GM18870 (cell line): ENCODE measurements at regions not wholly inside any gene's neighbourhood (a gene's known extent, or its start where the extent isn't known, plus 50 kb on each side); places are given as distances from the start of the nearest gene placed in this dataset.
"Not testable (repeated sequence)": the region's sequence is repeated elsewhere in the genome, so short reads cannot be mapped to it uniquely, and the experiment has no call there.

Experiments
- ATAC-seq: cut with Tn5 transposase; IDR thresholded peaks from one replicate; pipeline ENCODE4 v1.9.1; 2021; ENCODE audit warnings: moderate library complexity; ENCODE audit not compliant: unreplicated experiment

DNA sequence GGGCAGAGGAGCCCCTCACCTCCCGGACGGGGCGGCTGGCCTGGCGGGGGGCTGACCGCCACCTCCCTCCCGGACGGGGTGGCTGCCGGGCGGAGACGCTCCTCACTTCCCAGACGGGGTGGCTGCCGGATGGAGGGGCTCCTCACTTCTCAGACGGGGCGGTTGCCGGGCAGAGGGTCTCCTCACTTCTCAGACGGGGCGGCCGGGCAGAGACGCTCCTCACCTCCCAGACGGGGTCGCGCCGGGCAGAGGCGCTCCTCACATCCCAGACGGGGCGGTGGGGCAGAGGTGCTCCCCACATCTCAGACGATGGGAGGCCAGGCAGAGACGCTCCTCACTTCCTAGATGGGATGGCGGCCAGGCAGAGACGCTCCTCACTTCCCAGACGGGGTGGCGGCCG lies 1615.9 kb upstream of the C9orf72 start:
- not testable (repeated sequence) for ATAC-seq

DNA sequence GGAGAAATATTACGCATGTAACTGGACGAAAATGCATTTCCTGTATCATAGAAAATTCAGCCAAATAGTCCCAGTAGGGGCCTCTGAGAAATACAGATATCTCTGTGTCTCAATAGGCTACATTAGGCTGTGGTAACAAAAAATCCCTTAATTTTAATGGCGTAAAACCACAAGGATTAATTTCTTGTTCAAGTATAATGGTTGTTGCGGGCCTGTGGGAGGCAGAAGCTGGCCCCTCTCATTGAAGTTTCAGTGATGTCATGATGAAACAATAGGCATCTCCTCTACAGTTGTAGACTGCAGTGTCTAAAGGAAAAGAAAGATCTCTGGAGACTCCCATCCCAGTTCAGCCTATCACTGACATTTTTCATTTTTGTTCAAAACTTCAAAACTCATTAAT lies 1625.6 kb upstream of the C9orf72 start:
- ATAC-seq: no peak

DNA sequence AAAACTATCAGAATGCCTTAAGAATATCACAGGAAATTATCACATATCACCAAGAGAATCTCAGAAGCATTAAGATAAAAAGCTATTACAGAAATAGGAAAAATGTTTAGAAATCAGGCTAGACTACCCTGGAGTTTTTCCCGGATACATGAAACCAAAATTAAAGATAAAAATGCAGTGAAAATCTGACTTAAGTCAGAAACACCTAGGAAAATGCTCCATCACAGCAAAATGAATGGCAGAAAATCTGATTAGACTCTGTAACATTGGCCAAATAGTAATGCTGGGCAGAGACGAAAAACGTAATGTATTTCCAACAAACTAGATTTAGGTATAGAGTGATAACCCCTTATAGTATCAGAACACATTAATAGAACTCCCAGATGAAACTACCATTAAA lies 1626.7 kb upstream of the C9orf72 start:
- ATAC-seq: no peak

DNA sequence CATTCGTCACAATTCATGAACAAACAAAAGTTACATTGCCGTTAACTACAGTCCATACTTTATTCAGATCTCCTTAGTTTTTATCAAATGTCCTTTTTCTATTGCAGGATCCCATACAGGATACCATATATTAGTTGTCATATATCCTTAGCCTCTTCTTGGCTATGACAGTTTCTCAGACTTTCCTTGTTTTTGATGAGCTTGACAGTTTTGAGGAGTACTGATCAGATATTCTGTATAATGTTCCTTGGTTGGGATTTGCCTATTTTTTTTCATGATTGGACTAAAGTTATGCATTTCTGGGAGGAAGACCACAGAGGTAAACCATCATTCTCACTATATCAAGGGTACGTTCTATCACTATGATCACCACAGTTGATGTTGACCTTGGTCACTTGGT lies 1627.4 kb upstream of the C9orf72 start:
- no peak for ATAC-seq

DNA sequence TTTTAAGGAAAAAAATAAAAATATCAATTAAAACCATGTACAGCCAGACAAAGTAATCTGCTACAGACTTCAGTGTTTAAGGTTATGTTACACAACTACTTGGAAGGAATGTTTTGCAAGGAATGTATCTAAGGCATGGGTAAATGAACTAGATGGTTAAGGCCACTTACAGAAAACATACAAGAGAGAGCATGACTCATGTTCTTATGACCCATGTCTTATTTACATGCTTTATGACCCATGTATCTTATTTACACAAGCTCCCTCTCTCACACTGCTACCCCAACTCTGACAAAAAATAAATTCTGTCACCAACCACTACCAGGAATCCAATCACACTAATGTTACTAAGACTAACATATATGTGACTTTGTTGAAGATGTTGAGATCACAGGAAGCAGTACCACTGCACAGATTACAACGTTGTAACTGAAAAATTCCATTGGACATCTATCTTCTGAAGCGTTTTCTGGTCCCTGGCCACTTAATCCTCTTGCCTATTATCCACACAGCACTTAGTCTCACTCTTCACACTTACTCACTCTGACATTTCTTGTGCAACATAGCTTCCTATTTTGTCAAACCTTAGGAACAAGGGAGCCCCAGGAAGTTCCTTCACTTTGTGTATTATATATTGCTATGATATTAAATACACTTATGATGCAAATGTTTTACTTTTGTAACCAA lies 1630.1 kb upstream of the C9orf72 start:
- no peak for ATAC-seq

DNA sequence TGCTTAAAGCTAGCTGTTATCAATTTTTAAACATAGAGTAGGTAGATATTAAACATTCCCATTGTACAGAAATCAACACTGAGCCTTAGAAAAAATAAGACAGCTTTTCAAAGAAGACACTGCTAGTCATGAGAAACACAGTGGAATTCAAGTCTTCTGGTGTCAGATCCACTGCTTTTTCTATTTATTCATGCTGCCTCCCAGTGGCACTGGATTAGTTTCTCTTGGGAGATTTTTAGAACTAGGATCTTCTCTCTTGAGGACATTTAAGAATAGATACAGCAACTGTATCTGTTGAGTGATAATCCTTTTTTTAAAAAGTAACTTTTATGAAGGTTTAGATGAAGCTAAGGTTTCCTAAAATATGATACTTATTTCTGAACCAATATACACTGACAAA lies 1635.4 kb upstream of the C9orf72 start:
- no peak for ATAC-seq

DNA sequence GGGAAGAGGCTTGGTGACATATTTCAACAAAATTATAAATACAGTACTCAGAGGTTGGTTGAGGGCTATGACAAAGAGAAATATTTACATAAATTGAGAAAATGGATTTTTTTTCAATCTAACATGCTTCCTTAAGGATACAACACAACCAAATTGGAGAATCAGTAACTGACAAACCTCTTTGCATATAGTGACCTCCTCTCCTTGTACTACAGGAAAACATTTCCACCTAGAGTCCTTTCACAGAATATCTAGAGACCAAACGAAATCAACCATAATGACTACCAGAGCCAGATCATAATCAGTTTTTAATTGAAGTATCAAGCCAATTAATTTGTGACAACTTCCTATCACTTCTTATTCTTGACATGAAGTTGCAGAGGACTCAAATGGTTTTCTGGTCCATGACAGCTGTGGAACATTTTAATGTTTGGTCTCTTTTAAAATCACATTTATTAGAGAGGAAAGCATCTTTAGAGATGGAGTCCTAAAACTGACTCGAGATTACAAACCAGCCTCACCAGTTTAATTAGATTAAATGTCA lies 1636.5 kb upstream of the C9orf72 start:
- no peak for ATAC-seq

DNA sequence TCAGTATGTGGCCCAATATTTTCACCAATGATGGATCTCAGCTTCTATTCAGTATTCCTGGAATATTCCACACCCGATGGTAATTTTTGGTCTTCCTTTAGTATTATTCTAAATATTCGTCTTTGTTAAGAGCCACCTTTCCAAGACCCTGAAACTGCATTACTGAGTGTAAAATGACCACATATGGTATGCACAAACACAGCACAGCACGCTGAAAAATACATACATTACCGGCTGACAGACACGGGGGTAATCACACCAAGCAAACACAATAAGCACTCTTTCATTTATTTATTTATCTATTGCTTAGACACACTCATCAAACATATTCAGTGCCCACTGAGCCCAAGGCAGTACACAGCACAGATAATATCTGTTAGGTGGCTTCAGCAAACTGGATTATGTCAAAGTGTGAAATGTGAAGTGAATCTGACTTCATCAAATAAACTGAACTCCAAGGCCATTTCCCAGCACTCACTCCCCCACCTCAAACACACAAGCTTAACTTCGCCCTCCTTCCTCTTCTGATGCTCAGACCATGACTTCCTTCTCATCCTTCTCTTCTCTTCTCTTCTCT lies 1637.8 kb upstream of the C9orf72 start:
- no peak for ATAC-seq

DNA sequence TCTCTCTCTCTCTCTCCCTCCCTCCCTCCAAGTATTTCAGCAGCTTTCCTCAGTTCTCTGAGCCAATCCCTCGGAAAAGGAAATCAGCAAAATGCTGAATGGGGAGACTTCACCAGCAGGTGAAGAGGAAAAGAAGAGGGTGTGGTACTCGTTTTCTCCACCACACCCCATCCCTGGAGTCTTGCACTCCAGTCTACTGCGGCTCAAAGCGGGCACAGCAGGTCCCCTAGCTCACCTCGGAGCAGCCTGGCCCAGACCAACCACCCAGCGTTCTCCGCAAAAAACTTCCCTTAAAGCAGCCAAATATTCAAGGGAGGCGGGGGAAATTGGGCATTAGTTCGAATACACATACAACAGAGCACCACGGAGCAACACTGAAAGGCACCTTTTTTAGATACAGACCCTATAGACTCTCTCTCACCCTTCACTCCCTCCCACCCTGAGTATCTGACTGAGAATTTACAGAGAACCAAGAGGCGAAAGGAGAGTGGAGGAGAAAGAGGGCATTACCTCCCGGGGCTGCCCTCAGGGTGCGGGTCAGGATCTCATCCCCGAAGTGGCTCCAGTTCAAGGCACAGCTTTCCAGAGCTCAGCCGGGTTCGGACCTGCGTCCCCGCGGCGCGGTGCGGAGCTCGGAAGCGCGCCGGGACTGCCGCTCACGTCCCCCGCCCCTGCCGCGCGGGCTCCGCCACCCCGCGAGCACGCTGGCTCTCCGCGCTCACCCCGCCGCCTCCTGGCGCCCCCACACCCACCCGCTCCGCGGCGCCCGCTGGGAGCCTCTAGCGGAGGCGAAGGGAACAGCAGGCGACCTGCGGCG lies 1638.5 kb upstream of the C9orf72 start:
- ATAC-seq: peak; percentile 54

DNA sequence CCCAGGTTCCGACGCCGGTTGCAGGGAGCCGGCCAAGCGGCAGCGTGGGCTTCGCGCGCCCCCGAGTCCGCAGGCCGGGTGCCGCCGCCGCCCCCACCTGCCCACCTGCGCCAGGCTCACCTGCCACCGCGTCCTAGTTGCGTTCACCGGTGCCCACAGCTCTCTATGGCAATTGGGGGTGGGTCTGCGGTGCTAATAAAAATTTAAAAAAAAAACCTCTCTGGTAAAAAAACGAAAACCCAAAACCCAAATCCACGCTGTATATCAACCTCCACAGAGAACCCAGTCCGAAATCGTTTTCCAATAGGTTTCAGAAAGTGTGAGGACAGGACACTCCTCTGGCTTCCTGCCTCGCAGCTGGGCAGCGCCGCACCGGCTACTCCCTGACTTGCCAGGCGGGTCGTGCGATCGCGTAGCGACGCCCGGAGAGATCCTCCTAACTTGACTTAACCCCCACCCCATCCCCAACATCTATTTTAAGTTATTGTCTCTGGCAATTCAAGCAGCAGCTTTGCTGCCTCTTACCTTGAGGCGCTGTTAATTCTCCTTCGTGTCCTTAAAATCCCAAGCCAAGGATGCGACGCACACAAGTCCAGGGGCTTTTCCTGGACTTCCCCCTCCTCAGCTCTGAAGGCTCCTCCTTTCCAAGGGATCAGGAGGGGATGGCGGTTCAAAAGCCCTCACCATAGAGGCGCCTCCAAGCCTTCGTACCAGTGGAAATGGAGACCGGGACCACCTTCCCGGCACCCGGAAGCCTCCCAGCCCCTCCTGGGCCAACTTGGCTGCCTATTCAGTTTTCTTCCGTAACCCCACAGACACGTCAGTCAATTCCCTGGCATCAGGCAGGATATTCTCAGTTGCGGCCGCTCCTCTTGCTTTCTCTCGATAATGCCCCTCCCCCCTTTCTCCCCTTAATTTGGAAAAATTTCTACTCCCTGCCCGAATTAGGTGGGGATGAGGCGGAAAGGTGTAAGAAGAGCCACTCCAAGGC lies 1639.4 kb upstream of the C9orf72 start:
- no peak for ATAC-seq

DNA sequence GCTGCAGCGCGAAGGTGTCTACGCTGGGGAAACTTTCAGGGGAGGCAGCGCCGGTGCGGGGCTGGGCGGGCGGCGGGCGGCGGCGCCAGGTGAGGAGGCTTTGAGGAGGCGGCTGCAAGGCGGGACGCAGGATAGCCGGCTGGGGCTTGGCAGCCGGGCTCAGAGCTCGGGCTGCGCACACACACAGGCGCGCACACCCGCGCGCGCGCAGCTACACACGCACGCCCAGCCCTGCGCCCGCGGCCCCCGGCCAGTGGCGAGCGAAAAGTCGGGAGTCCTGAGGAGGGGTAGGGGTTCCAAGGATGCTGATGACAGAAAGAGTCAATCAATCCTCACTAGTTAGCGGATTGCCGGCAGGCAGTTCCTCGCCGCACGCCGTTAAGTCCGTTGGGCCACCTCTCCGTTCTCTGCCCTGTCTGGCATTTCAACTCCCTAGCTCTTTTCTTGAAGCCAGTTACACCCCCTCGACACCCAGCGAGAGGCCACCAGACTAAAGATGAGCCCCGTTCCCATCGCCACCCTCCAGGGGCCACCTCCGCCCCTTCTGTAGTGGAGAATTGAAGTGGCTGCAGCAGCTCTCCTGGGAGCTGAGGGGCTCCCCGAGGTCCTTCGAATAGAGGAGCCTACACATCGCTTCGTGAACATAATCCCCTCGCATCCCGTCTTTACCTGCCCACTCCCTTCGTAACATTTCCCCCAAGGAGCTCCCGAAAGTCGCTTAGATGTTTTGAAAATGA lies 1640.3 kb upstream of the C9orf72 start, which contains the start of gene LINGO2:
Gene LINGO2, minus strand, starts transcription at position 185 of the 737 bp plus-strand sequence.
- ATAC-seq: no peak

DNA sequence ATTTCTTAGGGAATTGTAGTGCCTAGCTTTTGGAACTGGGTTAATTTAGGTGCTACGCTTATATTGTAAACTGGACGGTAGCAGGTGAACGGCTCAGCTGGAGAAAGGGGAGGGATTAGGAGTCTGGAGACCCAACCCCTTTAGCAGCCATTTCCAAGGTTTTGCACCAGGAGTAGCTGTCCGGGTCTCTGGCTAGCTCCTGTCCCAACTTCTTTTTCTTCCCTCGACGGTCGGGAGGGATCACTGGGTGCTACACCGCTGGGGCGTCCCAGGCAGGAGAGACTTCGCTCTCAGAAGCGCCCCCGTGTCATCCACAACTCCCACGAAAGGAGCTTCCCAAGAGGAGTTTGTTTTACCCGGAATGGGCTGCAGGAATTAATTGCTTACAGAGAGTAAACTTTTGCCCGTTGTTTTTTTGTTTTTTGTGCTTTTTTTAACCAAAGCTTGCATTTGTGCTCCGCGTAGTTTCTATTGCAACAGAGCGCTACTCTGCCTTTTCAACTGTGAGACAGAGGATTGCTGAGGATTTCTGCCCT lies 1640.9 kb upstream of the C9orf72 start:
- no peak for ATAC-seq

DNA sequence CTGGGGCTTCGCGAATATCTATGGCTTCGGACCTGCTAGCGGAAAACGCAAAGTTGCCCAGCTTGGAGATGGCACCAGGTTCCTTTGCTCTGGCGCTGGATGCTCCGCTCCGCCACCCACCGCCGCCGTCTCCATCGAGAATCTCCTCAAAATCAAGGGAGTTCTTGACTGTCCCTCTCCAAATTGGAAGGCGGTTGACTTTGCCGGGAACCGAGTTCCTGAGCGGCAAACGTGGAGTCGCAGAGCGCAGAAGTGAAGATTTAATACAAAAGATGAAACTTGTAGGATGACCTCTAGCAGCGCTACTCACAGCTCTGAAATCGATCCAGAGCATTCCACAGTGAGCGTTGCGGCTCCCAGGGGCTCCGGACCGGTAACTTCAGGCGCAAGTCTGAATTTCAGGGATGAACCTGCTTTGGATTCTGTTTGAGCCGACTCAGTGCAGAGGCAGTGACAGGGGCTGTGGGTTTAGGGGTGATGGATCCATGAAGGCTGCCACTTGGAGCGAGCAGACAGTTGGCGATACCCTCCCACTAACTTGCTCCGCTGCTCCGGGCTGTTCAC lies 1641.5 kb upstream of the C9orf72 start:
- no peak for ATAC-seq

DNA sequence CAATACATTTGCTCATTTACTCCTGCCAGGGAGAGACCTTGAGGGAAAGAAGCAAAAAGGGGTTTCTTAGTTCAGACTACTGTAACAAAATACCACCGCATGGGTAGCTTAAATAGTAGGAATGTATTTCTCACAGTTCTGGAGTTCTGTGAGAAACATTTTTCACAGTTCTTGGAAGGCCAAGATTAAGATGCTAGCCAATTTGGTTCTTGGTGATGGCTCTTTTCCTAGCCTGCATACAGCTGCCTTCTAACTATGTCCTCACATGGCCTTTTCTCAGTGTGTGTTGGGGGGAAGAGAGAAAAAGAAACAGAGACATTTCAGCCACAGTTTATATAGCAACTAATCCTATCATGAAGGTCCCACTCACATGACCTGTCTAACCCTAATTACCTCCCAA lies 1644.7 kb upstream of the C9orf72 start:
- no peak for ATAC-seq

DNA sequence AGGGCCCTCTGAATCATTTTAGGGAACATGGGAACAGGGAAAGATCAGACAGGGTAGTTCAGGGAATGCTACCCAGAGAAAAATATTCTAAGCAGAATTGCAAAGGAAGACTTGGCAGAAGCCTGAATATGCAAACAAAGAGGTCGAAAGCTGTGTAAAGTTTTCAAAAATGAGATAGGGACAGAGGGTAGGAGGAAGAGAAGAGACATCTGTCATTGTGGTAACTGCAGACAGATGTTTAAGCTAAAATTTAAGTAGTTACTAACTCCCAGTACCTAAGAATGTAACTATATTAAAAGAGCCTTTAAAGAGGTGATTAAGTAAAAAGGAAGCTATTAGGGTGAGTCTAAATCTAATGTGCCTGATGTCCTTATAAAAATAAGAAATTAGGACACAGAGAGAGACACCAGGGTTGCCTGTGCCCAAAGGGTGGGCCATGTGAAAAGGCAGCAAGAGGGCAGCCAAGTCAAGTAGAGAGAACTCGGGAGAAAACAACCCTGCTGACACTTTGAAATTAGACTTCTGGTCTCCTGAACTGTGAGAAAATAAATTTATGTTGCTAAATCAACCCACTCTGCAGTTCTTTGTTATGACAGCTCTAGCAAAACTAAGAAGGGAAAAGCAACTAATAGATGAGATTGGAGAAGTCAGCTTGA lies 1647.4 kb upstream of the C9orf72 start:
- ATAC-seq: no peak

DNA sequence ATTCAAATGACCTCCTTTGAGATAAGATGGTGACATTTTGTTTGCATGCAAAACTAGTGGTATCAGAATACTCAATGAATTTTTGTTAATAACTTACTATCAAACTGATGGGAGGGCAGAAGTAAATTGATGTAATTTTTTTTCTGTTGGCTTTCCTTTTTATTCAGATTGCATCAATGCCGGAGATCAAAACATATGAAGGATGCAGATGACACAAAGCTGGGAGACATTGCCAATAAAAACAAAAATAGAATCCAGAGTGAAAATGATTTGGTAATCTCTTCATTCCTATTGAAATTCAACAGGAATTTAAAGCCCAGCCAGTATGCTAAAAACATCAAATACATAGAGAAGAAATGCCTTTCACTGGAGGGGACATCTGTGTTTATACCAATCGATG lies 1655.3 kb upstream of the C9orf72 start:
- no peak for ATAC-seq

DNA sequence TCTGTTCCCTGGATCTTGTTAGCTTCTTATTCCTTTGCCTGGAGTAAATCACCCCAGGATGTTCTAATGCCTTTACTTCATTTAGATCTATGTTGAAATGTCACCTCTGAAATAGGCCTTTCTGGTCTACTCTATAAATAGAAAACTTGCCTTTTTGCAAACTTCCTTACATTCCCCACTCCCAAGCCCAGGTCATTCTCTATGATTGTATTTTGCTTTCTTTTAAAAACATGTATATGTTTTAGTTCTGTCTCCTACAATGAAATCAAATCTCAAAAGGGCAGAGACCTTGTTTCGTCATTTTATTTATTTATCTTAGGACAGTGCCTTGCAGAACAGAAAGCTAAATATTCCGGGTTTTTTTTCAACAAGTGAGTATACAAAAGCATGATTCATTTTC lies 1657.7 kb upstream of the C9orf72 start:
- no peak for ATAC-seq

DNA sequence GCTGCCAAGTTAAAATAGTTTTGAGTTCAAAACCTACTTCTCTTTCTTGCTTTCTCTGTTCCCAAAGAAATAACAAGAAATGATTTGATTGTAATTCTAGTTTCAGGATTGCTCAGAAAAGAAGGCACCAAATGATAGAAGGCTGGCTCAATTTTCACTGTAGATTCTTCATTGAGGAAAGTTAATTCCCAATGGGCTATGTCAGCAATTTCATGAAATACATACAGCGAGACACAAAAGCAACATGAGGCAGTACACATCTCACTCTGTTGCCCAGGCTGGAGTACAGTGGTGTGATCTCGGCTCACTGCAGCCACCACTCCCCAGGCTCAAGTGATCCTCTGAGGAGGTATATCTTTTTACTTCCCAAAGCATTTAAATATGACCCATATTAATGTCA lies 1659.9 kb upstream of the C9orf72 start:
- no peak for ATAC-seq

DNA sequence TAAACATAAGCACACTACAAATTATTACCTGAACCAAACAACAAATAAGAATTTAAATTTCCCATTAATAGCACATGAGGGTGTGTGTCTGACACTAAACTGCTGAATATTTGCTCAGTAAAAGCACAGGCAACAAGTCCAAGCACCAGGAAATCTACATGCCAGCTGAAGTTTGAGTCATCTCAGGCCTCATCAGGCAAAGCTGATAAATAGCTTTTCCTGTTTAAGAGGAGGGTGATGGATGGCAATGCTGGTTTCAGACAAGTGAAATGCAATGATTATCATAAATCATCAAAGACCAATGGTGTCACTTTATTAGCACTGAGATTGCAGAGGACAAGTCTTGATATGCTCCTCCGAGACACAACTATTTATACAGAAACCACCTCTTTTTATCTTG lies 1668.0 kb upstream of the C9orf72 start:
- no peak for ATAC-seq
